Esophagus squamous epithelium (tissue), 5 donors: ENCODE measurements at regions not wholly inside any gene's neighbourhood (a gene's known extent, or its start where the extent isn't known, plus 50 kb on each side); places are given as distances from the start of the nearest gene placed in this dataset.
"Not testable (repeated sequence)": the region's sequence is repeated elsewhere in the genome, so short reads cannot be mapped to it uniquely, and the experiment has no call there.

ENCODE experiments used
- DNase-seq: peaks from one replicate; lab custom pipeline; 2025; lab: John Stamatoyannopoulos, UW
- H3K27ac ChIP-seq, 4 donors: fragments of 200-600 bp; sonication (generic); one replicate each; pipeline ENCODE4 v1.5.1; 2016 to 2019; ENCODE audit warnings: mild to moderate bottlenecking in 1 of 4
- H3K27me3 ChIP-seq, 4 donors: fragments of 200-600 bp; sonication (generic); 1 replicate in 3 of 4; 2 replicates in 1 of 4; pipeline versions ENCODE4 v1.5.1 to v1.6.0; 2017 to 2021; ENCODE audit warnings: antibody characterized with exemption in 1 of 4
- H3K36me3 ChIP-seq, 3 donors: fragments of 200-600 bp; sonication (generic); one replicate each; pipeline ENCODE4 v1.5.1; 2016 to 2019
- H3K4me1 ChIP-seq, 3 donors: fragments of 200-600 bp; sonication (generic); one replicate each; pipeline ENCODE4 v1.5.1; 2017 to 2019
- H3K4me3 ChIP-seq, 4 donors: fragments of 200-600 bp; sonication (generic); 1 replicate in 3 of 4; 2 replicates in 1 of 4; pipeline ENCODE4 v1.5.1; 2016 to 2019; ENCODE audit warnings: mild to moderate bottlenecking in 2 of 4, moderate library complexity in 1 of 4
- H3K9me3 ChIP-seq, 3 donors: fragments of 200-600 bp; sonication (generic); one replicate each; pipeline ENCODE4 v1.5.1; 2016 to 2019
- CTCF ChIP-seq, 6 experiments: fragments of 450-650 bp in 4 of 6; fragments of 200-600 bp in 2 of 6; sonication (generic) in 2 of 6; IDR thresholded peaks; one replicate each; pipeline ENCODE4 v1.5.1; 2016 to 2019; ENCODE audit warnings: antibody characterized with exemption in 6 of 6, mild to moderate bottlenecking in 4 of 6, moderate library complexity in 4 of 6
- POLR2A ChIP-seq, 4 donors: fragments of 450-650 bp; IDR thresholded peaks; one replicate each; pipeline ENCODE4 v1.6.1; 2017; ENCODE audit warnings: antibody characterized with exemption in 4 of 4, mild to moderate bottlenecking in 4 of 4, moderate library complexity in 3 of 4
- WGBS, 2 donors: methylation state at CpG; one replicate each; pipeline ENCODE4 v1.1.5; 2018; 5-methylcytosine and 5-hydroxymethylcytosine counted together
- intact Hi-C: fragments of 100-400 bp; cut with DNase I; formaldehyde crosslinking; loops from one replicate; pipeline ENCODE4 v1.15.0; 2022
- donor health status: DM: yes; HTN: yes; CAD: no.

GRCh38 chr4:150012851-150013360, 65.3 kb upstream of the DCLK2 start:
- Histone ChIP-seq H3K4me3 (no peak overlapping the region), H3K36me3 (no peaks in the 10 kb centered on the region), H3K27me3 (no peaks in the 10 kb centered on the region), H3K4me1 (no peaks in the 10 kb centered on the region), H3K27ac (no peak overlapping the region), H3K9me3 (no peaks in the 10 kb centered on the region)
- DNase-seq: no peak
- WGBS, 2 donors: 74 to 89% methylated on average over 3 of the region's 3 CpGs
- intact Hi-C loops: loop anchor here (10.0 kb wide), 1 partner anchor 232 kb away; no protein-coding TSS in a partner anchor
- TF ChIP-seq POLR2A (IDR thresholded peaks at IDR 0.05): no peak
- no peak for TF ChIP-seq CTCF (IDR thresholded peaks at IDR 0.05)

- not testable (repeated sequence) for H3K9me3 ChIP-seq, H3K27ac ChIP-seq, DNase-seq, H3K36me3 ChIP-seq, H3K4me3 ChIP-seq, H3K4me1 ChIP-seq, H3K27me3 ChIP-seq
- intact Hi-C loops: loop anchor here (10.0 kb wide), 1 partner anchor 229 kb away; no protein-coding TSS in a partner anchor
Measured at GRCh38 chr4:150015910-150016309, 62.3 kb upstream of the DCLK2 start.

GRCh38 chr4:150016621-150017020, 61.6 kb upstream of the DCLK2 start:
- not testable (repeated sequence) for H3K36me3 ChIP-seq, H3K9me3 ChIP-seq, H3K27ac ChIP-seq, H3K27me3 ChIP-seq, H3K4me3 ChIP-seq, DNase-seq, H3K4me1 ChIP-seq
- 89 to 93% methylated on average over 1 of the region's 1 CpG for WGBS, 2 donors
- intact Hi-C loops: loop anchor here (10.0 kb wide), 1 partner anchor 228 kb away; no protein-coding TSS in a partner anchor

- intact Hi-C loops: loop anchor here (10.0 kb wide), 1 partner anchor 227 kb away; no protein-coding TSS in a partner anchor
- 71 to 100% methylated on average over 1 of the region's 1 CpG for WGBS, 2 donors
- H3K4me3 ChIP-seq: no peak overlapping the region
Measured at GRCh38 chr4:150018257-150018656, 60.0 kb upstream of the DCLK2 start.

GRCh38 chr4:150021483-150021882, 56.8 kb upstream of the DCLK2 start:
- intact Hi-C loops: no loop called here
- Histone ChIP-seq H3K27ac (no peak overlapping the region), H3K4me3 (no peak overlapping the region), H3K4me1 (no peaks in the 10 kb centered on the region), H3K27me3 (no peaks in the 10 kb centered on the region), H3K36me3 (no peaks in the 10 kb centered on the region), H3K9me3 (peaks cover 0 to 1% (median 0%) of the 10 kb centered on the region in 3 donors)
- TF ChIP-seq CTCF (IDR thresholded peaks at IDR 0.05) (no peak), POLR2A (IDR thresholded peaks at IDR 0.05) (no peak)
- DNase-seq: no peak
- WGBS, 2 donors: 59 to 63% methylated on average over 1 of the region's 1 CpG

More at GRCh38 chr4:150018257-150018656, 60.0 kb upstream of the DCLK2 start:
- Histone ChIP-seq H3K27me3 (no peaks in the 10 kb centered on the region), H3K36me3 (no peaks in the 10 kb centered on the region), H3K27ac (no peak overlapping the region), H3K4me1 (no peaks in the 10 kb centered on the region), H3K9me3 (no peaks in the 10 kb centered on the region)
- TF ChIP-seq POLR2A (IDR thresholded peaks at IDR 0.05): no peak
- no peak for TF ChIP-seq CTCF (IDR thresholded peaks at IDR 0.05)
- no peak for DNase-seq

- no peak for TF ChIP-seq POLR2A (IDR thresholded peaks at IDR 0.05)
- TF ChIP-seq CTCF (IDR thresholded peaks at IDR 0.05): no peak
- Histone ChIP-seq H3K4me3 (no peak overlapping the region), H3K36me3 (no peaks in the 10 kb centered on the region), H3K27me3 (no peaks in the 10 kb centered on the region), H3K4me1 (no peaks in the 10 kb centered on the region), H3K9me3 (peaks cover 0 to 8% (median 8%) of the 10 kb centered on the region in 3 donors), H3K27ac (no peak overlapping the region)
- WGBS, 2 donors: 80 to 83% methylated on average over 2 of the region's 2 CpGs
- no peak for DNase-seq
- intact Hi-C loops: no loop called here
Measured at GRCh38 chr4:150023489-150023888, 54.8 kb upstream of the DCLK2 start.

GRCh38 chr4:150026987-150027386, 51.3 kb upstream of the DCLK2 start:
- intact Hi-C loops, H3K36me3 ChIP-seq, DNase-seq, H3K4me1 ChIP-seq, H3K9me3 ChIP-seq, H3K27ac ChIP-seq, H3K4me3 ChIP-seq, H3K27me3 ChIP-seq: not testable (repeated sequence)
